GM18505 (cell line): ENCODE measurements at regions not wholly inside any gene's neighbourhood (a gene's known extent, or its start where the extent isn't known, plus 50 kb on each side); places are given as distances from the start of the nearest gene placed in this dataset.

ENCODE experiments used
- ATAC-seq: cut with Tn5 transposase; IDR thresholded peaks from one replicate; pipeline ENCODE4 v1.9.1; 2021; ENCODE audit not compliant: unreplicated experiment
- POLR2A ChIP-seq: IDR thresholded peaks from 4 replicates; pipeline ENCODE4 v1.6.1; 2011; ENCODE audit warnings: borderline replicate concordance; ENCODE audit not compliant: insufficient read depth, insufficient read length; ENCODE audit errors: extremely low read depth

DNA sequence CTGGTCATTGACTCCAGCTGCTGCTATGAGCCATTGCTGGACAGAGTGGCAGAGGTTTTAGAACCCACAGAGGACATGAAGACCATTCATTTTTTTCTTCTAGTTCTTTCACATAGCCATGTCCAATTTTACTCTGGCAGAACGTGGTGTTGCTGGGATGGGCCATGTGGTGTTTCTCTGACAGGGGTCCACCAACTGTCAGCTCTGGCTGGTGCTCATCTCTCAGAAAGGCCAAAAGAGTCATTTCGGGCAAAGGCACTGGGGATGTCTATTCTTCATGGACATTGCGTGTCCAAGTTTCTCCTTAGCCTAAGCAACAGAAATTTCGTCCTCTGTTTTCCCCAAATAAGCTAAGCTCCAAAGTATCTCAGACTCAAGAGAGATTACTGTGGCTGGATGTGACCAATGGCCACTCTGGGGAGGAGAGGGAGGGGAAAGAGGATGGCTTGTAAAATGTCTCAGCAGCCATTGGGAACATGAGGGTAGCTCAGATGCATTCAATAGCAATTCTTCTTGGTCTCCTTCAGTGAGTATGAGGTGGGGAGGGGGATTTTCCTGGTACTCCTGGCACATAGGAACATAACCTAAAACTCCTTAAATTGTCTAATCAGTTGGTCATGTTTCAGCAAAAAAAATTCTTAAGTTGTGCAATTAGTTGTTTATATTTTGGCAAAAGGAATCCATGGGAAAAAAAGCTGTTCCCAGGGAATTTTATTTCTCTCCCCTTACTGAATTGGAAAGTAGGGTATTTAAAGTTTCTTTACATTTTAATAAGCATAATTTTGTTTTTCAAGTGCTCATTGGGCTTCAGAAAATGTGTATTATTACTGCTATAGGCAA lies 131.6 kb upstream of the MITF start:
- no peak for ATAC-seq
- TF ChIP-seq POLR2A, result no peak

DNA sequence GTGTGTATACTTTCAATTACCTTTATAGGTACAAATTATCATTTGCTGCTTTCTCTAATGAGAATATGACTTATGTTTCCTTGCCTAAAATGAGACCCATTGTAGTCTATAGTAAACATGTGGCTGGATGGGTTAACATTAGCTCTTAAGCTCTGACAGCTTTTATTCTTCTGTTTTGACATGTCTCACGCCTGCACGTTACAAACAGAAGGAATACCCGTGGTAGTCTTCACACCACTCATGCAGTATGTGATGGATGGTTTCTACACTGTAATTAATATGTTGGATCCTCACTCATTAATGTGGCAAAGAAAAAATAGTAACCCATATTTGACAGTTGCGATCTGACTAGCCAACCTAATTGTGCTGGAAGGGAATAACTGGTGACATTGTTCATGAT lies 133.4 kb upstream of the MITF start:
- no peak for ATAC-seq
- no peak for TF ChIP-seq POLR2A

DNA sequence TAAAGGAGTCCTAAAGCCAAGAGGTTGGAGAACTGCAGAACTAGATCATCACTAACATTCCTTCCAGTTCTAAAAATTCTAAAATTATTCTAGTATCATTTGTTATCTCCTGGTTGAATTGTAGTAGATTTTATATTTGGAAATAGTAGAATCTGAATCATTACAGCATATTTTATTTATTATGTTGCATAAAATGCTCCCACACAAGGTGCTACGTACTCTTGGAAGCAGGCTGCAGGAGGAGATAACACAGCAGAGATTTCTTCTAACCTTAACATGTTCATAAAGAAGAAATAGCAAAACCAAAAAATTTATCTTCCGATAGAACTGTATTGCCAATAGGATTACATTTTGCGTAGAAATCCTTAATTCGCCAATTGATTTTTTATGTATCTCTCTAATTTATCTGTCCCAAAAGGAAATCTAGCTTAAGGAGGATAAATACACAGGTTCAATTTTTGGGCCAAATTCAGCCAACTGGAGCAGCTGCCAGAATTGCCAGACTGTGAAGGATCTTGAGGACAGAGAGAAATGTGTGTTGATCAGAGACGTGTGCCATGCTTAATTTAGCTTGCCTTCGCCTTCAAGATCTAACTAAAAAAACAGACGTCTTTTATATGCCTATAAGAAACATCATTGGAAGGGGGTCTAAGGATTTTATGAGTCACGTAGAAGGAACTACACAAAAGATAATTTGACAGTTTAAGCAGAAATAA lies 134.4 kb upstream of the MITF start:
- TF ChIP-seq POLR2A, result no peak
- no peak for ATAC-seq

DNA sequence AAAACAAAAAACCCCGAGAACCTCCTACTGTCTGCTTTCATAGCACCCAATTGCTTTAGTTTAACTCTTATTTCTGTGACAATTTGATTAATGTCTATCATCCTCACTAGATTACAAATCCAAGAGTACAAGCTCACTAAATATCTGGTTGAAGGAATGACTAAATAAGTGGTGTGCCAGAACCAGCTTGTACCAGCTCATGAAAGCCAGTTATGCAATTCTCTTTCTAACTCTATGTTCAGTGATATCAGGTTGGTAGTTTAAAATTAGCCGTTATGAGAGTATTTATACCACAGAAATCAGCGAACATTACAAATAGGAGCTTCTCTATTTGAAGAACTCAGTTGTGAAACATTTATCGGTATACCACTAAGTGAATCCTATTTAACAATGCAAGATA lies 137.2 kb upstream of the MITF start:
- ATAC-seq, result no peak
- no peak for TF ChIP-seq POLR2A

DNA sequence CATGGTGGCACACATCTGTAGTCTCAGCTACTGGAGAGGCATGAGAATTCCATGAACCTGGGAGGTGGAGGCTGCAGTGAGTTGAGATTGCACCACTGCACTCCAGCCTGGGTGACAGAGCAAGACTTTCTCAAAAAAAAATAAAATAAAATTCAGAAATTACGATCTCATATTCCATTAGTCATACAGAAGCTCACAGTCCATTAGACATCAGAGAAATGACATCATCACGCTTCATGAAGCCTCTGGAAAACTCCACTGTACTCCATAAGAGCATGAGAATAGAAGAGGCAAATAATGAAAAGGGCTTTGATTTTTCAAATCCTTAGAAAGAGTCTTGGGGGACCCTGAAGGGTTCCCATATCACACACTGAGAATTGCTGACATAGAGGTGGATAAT lies 145.0 kb upstream of the MITF start:
- no peak for TF ChIP-seq POLR2A

DNA sequence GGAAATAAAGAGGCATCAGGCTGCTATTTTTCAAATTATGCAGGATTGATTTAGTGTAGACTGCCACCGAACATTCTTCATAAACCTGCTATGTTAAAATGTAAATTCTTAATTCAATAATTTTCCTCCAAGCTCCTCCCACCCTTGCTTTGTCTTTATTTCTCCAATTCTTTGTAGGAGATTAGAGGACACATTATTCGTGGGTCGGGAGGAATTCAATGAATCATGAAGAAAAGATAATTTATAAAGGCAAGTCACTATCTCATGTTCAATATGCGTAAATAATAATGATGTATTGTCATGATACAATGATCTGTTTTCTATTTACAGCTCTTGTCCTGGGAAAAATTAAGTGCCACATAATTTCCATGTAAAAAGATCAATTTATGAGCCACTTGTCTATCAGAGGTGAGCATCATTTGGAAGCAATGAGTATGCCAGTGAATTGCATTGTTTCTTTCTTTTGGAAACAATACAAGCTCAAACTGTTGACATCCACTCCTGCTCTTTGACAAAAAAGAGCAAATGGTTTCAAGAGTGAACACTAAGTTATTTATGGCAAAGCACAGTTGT lies 148.0 kb upstream of the MITF start:
- no peak for TF ChIP-seq POLR2A
- ATAC-seq, result no peak

More for the DNA sequence above, 145.0 kb upstream of the MITF start:
- ATAC-seq, result no peak

DNA sequence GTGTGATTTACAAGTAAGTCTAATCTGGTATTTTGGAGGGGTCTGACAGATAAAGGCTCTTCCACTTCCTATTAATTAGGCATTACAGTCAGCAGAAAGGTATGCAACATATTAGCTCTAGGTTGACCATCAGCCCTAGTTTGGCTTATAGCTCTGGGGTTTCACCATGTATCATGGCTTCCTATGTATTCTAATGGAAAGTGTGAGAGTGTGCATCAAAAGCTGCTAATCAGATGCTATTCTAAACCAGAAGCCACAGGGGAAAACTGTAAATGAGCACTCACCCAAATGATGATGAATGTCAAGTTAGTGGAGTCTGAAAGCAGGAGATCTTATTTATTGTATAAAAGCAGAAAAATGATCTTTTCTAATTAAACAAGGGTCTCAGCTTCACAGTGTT lies 149.2 kb upstream of the MITF start:
- ATAC-seq, result no peak
- TF ChIP-seq POLR2A, result no peak

DNA sequence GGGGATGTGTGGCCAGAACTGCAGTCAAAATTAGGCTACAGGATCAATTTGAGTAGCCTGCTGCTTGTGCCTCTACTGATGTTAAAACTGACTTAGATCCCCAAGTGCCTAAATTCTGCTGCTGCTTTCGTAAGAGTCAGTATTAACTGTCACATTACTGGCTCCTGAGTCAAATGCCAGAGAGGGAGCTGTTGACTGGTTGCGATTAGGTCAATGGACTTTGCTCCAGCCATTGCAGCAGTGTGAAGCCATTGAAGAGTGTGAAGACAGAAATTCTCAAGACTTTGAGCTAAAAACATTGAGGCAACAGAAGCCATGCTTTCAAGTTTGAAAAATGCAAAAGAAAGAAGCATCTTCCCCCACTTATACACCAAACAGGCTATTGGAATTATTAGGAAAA lies 151.1 kb upstream of the MITF start:
- TF ChIP-seq POLR2A, result no peak
- no peak for ATAC-seq

DNA sequence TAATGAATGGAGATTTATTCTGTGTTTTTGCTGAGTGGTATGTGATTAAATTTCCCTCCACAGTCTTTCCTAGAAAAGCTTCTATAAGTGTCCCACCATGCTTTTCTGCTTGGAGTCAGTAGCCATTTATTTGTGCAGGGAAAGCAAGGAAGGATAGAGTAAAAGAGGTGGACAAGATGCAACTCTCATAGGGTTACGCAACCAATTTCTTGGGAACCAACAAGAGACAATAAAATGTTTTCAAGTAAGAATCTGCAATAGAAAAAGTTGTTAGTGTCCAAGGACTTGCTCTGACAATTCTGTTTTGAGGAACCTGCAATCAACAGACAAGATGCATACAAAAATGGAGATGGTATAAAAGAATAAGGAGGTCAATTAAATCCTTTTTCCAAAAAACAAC lies 153.8 kb upstream of the MITF start:
- TF ChIP-seq POLR2A, result no peak
- no peak for ATAC-seq

DNA sequence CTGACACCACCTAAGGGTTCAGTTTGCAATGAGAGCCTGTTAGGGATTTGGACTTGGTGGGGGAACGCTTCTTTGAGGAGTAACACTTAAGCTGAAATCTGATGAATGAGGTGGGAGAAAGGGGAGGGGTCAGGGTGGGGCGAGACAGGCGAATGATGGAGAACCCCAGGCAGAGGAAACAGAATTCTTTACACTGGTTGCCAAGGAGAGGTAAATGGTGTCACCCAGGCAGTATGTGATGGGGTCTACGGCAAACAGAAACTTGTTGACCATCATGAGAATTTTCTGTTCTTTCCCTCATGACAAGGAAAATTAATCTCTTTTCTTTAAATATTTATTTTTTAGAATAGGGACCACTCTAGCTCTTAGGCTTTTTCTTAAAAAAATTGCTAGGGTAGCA lies 157.2 kb upstream of the MITF start:
- ATAC-seq, result no peak
- no peak for TF ChIP-seq POLR2A

DNA sequence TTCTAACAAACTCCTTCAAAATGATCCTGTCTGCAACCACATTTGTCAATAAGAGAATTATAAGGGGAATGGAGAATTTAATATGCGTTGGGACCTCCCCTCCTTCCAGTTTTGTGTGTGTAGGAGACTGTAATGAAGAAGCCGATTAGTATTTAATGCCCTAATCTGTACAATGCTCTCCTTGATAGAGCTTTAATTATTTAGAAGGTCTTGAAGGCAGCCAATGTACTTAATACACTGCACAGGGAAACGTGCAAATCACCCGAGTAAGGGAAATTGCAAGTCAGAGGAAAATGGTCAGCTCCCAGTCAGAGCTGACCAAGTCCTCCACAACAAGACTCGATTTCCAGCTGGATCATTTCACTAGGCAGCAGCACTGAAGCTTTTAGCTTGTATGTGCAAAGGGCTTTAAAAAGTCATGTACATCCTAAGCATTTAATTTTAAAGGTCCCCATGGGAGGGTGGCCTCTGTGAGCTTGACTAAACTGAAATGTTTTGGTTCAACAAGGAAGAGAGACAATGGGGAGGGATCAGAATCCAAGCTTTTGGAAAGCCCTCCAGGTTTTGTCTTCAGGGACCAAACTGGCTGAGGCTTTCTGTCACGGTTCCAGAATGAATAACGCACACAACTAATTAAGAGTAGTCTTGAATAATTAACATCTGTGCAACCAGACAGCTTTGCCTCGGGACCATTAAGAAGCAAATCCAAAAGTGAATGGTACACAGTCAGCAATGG lies 159.8 kb upstream of the MITF start:
- no peak for ATAC-seq
- TF ChIP-seq POLR2A, result no peak

DNA sequence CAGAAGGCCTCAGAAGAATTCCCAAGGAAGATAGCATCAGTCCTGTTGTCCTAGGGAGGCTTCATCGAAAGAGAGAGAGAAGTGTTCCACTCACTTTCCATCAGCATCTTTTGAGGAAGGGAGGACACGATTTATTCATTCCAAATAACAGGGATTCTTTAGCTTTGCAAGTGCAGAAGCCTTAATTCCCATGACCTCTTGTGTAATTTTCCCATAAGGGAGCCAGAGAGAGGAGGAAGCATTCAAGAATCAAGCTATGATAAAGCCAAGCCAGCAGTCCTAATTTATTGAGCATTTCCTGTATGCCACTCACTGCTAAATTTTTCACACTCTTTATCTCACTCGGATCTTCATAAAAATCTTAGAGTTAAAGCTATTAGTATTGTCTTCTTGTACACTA lies 169.7 kb upstream of the MITF start:
- no peak for TF ChIP-seq POLR2A

DNA sequence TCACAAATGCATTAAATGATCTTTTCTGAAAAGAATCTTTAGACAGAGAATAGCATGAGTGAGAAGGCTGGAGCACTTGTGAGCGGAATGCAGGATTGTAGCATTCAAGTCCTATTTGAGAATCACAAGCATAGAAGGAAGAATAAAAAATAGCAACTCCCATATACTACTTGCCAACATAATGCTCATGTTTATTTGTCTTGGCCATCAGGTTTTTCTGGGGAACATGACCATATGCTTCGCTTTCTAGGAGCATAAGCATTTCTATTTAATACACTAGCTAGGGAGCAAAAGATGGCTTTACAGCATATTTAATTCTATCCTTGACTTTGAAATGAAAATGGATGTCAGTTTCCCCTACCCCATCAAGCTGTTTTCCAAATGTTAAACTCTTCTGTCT lies 170.3 kb upstream of the MITF start:
- no peak for TF ChIP-seq POLR2A

More for the DNA sequence above, 169.7 kb upstream of the MITF start:
- ATAC-seq, result no peak

DNA sequence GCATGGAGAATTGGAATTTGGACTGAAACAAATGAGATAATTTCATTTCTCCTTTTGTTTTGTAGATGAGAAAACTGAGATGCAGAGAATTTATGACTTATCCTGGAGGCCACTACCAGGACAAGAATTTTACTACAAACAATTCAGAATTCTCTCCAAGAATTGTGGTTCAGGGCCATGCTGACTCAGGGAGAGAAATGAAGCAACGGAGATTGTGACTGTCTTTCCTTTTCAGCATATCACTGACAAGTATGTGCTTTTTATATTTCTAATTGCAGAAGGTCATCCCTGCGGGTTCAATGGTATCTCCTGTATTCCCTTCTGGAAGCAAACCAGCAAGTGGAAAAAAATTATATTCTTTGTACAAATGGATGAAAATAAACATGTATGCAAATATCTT lies 170.8 kb upstream of the MITF start:
- TF ChIP-seq POLR2A, result no peak
- no peak for ATAC-seq

More for the DNA sequence above, 170.3 kb upstream of the MITF start:
- no peak for ATAC-seq

DNA sequence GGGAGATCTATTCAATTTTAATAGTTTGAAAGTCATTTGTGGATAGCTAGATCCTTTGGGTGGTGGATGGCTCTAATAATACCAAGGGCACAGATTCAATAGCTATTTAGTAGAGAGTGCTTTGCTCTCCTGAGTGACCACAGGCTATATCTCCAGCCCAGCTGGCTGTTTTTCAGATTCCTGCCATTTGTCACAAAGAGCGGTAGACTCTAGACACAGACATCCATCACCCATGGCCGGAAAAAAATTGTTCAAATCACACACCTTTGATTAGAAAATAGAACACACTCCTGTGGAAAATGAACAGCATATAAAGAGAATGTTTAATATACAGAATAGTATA lies 171.6 kb upstream of the MITF start:
- no peak for TF ChIP-seq POLR2A
- no peak for ATAC-seq
